GM19395 (cell line): ENCODE measurements at regions not wholly inside any gene's neighbourhood (a gene's known extent, or its start where the extent isn't known, plus 50 kb on each side); places are given as distances from the start of the nearest gene placed in this dataset.

Experiments used
- ATAC-seq: cut with Tn5 transposase; IDR thresholded peaks from one replicate; pipeline ENCODE4 v1.9.1; 2021; ENCODE audit warnings: mild to moderate bottlenecking, moderate library complexity; ENCODE audit not compliant: unreplicated experiment

GRCh38 chr4:104138116-104138515, 356.6 kb downstream of the CXXC4 start:
- no peak for ATAC-seq

DNA sequence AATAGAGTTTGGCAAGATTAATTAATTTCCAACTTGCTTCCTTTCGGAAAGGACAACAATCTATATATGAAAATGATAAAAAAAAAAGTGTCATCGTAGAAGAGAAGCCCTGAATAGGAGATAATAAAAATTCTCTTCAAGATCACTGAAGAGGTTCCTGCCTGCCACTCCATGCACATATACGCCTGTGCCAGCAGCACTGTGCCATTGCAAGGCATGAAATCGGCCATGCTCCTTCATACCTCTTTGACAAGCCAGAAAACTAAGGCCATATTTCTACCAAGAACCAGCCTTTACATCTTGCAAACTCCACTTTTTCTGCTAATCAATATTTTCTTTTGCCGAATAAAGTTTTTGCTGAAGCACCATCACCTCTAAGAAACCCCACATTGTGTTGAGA, 365.5 kb downstream of the CXXC4 start:
- peak; percentile 30 for ATAC-seq

- peak; percentile 74 for ATAC-seq
Measured at GRCh38 chr4:104128850-104129213, 365.9 kb downstream of the CXXC4 start.

GRCh38 chr4:104128031-104128849, 366.5 kb downstream of the CXXC4 start:
- no peak for ATAC-seq

DNA sequence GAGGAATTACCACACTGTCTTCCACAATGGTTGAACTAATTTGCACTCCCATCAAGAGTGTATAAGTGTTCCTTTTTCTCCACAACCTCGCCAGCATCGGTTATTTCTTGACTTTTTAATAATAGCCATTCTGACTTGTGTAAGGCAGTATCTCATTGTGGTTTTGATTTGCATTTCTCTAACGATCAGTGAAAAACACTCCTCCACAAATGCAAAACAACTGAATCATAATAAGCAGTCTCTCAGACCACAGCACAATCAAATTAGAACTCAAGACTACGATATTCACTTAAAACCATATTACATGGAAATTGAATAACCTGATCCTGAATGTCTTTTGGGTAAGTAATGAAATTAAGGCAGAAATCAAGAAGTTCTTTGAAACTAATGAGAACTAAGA, 371.7 kb downstream of the CXXC4 start:
- no peak for ATAC-seq

GRCh38 chr4:104117776-104118175, 376.9 kb downstream of the CXXC4 start:
- no peak for ATAC-seq

GRCh38 chr4:104113850-104114249, 380.8 kb downstream of the CXXC4 start:
- ATAC-seq: no peak

- ATAC-seq: no peak
Measured at GRCh38 chr4:104099141-104099540, 379.4 kb upstream of the TACR3 start.

DNA sequence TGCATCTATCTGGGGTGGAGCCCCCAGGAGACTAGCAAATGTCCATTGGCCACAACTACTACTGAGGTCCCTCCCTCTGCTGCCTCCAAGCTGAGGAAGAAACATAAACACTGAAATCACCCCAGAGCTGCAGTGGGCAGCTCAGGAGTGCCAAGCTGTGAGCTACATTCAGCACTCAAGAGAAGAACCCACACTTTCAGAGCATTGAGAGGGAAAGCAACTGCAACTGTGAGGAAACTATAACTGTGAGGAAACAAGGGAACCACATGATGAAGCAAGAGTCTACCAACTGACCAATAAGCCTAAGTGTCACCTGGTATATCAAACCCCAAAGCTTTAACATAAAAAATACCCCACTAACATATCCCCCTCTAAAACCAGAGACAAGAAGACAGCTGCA, 373.5 kb upstream of the TACR3 start:
- no peak for ATAC-seq

DNA sequence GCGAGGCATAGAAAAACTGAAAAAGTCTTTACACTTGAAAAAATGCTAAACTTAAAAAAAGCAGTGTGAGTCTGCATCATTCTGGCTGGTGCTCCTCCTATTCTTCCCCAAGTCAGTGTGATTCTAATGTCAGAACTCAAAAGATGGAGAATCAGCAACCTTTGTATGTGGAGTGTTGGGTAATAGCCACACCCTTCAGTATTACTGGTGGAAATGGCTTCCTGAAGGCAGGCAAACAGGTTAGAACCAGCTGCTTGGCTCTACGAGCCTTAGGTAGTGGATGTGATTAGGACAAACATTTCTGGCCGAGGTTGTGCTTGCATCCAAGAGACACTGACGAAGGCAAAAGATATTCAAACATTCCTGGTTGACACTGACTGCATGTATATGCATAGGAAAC, 353.4 kb upstream of the TACR3 start:
- no peak for ATAC-seq

GRCh38 chr4:104066533-104066932, 346.7 kb upstream of the TACR3 start:
- ATAC-seq: no peak

DNA sequence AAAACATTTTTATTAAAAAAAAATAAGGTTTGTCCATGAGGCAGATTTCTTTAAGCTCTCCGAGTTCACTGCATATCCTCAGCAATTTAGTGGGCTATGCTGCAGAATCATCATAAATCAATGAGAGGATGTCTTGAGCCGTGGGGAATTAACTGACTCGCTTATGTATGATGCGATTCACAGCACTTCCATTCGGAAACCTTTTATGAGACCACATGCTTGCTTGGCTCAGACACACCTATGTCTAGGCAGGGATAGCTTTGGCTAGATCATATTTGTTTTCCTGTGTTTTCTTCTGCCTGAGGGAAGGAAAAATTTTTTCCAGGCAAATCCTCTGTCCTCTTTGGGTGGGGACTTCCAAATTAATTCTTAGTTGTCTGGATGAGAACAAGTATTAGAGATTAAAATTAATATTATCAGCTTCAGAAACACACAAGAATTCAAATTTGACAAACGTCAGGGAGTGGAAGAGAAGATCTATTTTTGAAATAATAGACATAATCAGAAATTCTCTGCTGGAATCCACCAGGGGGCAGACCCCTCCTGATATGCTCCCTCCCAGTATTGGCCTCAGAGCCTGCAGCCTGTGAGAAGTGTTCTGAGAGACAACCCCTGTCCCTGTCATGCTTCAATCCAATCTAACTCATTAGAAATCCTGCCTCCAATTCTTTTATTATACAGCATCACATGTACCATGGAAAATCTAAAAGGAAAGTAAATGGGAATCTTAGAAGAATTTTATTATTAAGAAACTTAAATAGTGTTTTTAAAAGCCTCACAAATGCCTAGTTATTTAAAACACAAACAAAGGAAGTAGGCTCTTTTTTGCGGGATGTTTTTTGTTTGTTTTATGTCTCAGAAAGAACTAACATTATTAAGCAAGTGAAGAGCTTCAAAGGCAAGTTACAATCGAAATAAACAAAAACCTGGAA, 345.1 kb upstream of the TACR3 start:
- peak; percentile 84 for ATAC-seq

DNA sequence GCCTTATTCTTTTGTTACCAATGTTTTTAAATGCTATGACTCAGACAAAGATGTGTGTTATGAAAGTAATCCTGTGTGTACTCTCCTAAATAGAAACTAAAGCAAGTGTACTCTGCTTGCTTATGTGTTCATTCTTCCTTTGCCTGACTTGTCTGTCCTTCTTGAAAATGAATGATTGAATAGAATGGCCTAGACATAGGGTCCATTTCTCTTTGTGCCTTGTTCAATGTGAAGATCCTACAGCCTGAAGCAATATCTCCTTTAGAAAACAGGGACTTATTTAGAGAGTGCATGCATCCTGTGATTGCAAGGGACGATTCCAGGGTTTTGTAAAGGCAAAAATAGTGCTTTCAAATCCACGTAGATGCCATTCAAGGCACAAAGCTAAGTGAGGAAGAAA, 343.6 kb upstream of the TACR3 start:
- no peak for ATAC-seq

DNA sequence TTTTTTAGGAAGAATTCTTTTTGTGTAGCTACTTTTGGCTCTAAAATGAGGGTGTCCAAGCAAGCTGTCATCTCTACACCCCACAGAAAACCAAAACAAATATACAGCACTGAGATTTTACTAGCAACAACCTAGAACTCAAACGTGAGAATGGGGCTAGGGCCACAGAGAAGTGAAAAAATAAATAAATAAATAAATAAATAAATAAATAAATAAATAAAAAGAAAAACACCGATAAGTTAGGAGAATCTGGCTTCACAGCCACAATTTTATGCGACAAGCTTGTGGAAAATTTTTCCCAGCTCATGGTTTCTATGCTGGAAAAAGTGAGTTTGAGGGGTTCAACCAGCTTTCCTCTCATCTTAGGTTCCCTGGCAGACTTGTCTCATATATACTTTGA, 324.6 kb upstream of the TACR3 start:
- ATAC-seq: no peak

DNA sequence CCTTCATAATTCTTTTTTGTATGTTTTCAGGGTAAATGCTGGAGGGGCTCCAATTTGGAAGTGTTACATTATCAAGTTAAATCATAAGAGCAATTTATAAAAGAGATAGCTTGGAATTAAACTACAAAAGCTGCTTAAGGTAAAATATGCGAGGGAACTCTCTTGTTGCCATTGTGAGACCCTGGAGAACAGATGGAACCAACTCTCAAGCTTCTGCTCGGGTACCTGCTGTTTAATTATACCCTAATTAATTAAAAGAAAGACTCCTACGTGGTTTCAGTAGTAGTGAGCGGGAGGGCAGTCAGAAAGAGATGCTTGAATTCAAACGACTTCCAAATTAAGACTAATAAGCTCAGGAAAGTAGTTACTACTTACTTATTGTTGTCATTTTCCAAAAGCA, 313.1 kb upstream of the TACR3 start:
- ATAC-seq: no peak

GRCh38 chr4:104025251-104025650, 305.5 kb upstream of the TACR3 start:
- no peak for ATAC-seq

DNA sequence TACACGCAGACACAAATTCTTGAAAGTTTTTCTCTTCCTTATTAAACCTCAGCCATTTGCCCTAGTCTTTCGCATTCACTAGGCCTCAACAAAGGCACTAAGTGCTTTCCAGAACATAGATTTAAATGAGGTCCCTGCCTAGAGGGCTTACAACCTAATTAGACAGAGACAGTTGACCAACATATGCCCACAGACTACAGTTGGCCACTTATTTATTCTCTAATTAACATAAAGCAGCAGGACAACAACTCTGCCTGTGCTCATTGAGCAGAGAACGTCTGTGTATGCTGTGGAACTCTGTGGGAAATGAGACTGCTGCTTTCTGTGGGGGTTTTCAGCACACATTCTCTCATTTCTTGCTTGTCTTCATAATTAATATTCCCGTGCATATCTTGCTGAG, 303.0 kb upstream of the TACR3 start:
- no peak for ATAC-seq

DNA sequence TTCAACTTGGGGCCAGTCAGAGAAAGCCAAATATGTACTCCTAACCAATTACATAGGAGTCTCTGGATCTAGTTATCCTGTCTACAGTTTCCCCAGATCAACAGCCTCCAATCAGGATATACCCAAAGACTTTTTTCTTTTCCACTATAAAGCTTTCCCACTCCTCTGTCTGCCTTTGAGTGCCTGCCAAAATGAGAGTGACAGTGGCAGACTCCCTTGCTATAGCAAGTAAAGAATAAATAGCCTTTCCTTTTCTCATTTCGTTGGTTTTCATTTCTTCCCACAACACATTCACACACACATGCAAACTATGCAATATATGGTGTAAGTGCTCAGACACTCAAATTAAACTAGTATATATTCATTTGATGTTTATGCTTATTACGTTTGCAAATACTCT, 302.4 kb upstream of the TACR3 start:
- no peak for ATAC-seq

GRCh38 chr4:104020641-104021040, 300.9 kb upstream of the TACR3 start:
- ATAC-seq: no peak

DNA sequence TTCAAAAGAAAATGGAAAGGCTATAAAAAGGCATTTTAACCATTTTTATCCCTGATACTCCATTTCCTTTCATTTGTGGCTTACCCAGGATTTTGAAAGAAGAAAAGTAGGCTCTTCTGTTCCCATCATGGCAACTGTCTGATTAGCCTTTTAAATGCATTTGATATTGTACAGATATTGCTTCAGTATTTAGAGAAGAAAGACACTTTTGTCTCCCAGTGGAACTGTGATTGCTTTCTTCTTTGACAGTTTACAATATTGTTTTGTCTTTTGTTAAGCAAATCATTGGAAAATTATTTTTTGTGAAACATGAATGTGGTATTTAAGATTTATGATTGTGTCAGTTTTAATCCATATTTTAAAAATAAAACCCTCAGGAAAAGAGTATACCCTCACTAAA, 297.4 kb upstream of the TACR3 start:
- ATAC-seq: no peak

DNA sequence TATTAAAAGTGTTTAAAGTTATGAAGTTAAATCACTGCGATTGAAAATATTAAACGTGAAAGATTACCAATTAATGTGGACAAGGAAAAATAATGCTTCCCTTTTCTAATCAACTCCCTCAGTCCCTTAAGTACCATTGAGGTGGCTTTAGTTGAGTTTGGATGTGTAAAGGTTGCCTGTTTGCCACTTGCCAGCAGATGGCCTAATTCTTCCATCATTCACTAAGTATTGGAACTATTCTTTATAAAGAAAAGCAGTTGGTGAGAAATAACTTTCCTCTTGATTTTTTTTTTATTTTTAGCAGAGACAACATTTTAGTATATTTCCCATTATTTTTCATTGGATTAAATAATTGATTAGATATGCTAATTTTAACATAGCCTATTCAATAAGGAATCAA, 295.9 kb upstream of the TACR3 start:
- peak; percentile 56 for ATAC-seq

DNA sequence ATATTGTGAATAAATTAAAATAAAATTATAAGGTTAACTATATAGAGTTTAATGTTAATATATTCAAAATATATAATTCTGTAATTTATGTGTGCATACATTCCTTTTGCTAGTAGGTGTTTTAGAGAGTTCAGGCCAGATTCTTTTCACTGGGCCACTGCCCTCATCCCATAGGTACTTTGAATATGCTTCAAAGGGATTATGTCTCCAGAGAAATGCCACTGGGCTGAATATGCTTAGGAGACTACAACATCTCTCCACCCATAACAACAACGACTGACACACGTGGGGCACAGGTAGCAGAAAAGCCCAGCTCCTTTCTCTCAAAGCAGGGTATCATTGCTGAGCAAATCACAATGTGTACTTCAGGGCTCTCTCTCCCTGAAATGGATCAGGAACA, 290.9 kb upstream of the TACR3 start:
- ATAC-seq: no peak
